NT2/D1 (cell line): ENCODE measurements at regions not wholly inside any gene's neighbourhood (a gene's known extent, or its start where the extent isn't known, plus 50 kb on each side); places are given as distances from the start of the nearest gene placed in this dataset.

Experiments
- SUZ12 ChIP-seq: IDR thresholded peaks from 2 replicates; pipeline ENCODE4 v1.6.1; 2011; ENCODE audit not compliant: insufficient read length, insufficient read depth; ENCODE audit errors: extremely low read depth
- YY1 ChIP-seq: IDR thresholded peaks from 2 replicates; pipeline ENCODE4 v1.6.1; 2011; ENCODE audit not compliant: insufficient read length, insufficient read depth
- ZNF274 ChIP-seq: IDR thresholded peaks from 2 replicates; pipeline ENCODE4 v1.6.1; 2011; ENCODE audit warnings: mild to moderate bottlenecking, low read depth, low read length

DNA sequence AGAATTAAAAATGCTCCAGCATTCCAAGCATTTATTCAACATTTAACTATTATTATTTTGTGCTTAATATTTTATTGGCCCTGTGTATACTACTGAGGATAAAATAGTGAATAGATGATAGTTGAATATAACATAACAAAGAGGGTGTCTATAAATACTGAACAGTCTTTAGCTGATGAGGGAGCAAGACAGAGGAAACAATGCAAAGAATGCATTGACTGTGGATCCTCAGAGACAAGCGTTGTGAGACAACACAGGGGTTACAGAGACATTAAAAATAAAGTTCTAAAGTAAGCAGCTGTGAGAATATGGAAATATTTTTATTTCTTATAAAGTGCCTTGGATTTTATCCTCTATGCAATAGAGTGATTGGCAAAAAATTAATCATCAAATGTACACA lies 1133.1 kb downstream of the PLA2G4A start:
- no peak for TF ChIP-seq ZNF274
- TF ChIP-seq SUZ12 = no peak
- no peak for TF ChIP-seq YY1
